ENCODE measurements at regions not wholly inside any gene's neighbourhood (a gene's known extent, or its start where the extent isn't known, plus 50 kb on each side); places are given as distances from the start of the nearest gene placed in this dataset.

DNA sequence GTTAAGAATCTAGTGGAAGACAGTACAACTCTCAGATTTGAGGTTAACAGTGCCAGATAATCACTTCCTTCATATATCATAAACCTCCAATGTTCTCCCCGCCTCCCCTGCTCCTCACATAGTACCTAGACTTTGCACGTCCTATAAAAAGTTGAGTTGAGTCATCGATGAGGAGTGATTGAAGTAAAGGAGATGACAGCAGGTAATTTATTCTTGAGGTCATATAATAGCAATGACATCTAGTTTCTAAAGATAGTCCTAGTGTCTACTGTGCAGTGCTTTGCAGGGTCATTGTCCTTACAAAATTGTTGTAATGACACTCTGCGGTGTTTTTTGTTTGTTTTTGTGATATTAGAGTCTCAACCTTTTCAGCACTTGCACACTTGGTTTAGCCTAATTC, 510.5 kb upstream of the LRFN5 start:
- intact Hi-C loops (cut with micrococcal nuclease; ENCODE audit: unreplicated experiment) = no loop called here
- CTCF ChIA-PET (ENCODE audit: low intra/inter-chr PET ratio, low total read pairs) = no interaction called here
- TF ChIP-seq KDM4B (CRISPR knock-in tag; IDR thresholded peaks at IDR 0.05) = no peak
- no peak for TF ChIP-seq ZNF292 (CRISPR knock-in tag; IDR thresholded peaks at IDR 0.05; ENCODE audit: borderline replicate concordance, low read depth)
- TF ChIP-seq NBN (conservative IDR thresholded peaks at IDR 0.05) = no peak
- no peak for TF ChIP-seq ZNF30 (CRISPR knock-in tag; IDR thresholded peaks at IDR 0.05)
- TF ChIP-seq, protein P1, sequence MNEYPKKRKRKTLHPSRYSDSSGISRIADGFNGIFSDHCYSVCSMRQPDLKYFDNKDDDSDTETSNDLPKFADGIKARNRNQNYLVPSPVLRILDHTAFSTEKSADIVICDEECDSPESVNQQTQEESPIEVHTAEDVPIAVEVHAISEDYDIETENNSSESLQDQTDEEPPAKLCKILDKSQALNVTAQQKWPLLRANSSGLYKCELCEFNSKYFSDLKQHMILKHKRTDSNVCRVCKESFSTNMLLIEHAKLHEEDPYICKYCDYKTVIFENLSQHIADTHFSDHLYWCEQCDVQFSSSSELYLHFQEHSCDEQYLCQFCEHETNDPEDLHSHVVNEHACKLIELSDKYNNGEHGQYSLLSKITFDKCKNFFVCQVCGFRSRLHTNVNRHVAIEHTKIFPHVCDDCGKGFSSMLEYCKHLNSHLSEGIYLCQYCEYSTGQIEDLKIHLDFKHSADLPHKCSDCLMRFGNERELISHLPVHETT (CRISPR knock-in tag; conservative IDR thresholded peaks at IDR 0.05) = no peak
- no peak for TF ChIP-seq SNRNP70 (IDR thresholded peaks at IDR 0.05; ENCODE audit: low read depth, low read length)
- no peak for TF ChIP-seq ZNF331 (CRISPR knock-in tag; IDR thresholded peaks at IDR 0.05)
- TF ChIP-seq, protein P2, sequence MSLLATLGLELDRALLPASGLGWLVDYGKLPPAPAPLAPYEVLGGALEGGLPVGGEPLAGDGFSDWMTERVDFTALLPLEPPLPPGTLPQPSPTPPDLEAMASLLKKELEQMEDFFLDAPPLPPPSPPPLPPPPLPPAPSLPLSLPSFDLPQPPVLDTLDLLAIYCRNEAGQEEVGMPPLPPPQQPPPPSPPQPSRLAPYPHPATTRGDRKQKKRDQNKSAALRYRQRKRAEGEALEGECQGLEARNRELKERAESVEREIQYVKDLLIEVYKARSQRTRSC (CRISPR knock-in tag; IDR thresholded peaks at IDR 0.05; ENCODE audit: low read depth) = no peak
- TF ChIP-seq, protein P3, sequence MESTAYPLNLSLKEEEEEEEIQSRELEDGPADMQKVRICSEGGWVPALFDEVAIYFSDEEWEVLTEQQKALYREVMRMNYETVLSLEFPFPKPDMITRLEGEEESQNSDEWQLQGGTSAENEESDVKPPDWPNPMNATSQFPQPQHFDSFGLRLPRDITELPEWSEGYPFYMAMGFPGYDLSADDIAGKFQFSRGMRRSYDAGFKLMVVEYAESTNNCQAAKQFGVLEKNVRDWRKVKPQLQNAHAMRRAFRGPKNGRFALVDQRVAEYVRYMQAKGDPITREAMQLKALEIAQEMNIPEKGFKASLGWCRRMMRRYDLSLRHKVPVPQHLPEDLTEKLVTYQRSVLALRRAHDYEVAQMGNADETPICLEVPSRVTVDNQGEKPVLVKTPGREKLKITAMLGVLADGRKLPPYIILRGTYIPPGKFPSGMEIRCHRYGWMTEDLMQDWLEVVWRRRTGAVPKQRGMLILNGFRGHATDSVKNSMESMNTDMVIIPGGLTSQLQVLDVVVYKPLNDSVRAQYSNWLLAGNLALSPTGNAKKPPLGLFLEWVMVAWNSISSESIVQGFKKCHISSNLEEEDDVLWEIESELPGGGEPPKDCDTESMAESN (CRISPR knock-in tag; conservative IDR thresholded peaks at IDR 0.05) = no peak
- no peak for TF ChIP-seq RAD51 (IDR thresholded peaks at IDR 0.05; ENCODE audit: borderline replicate concordance)
- TF ChIP-seq, protein P4, sequence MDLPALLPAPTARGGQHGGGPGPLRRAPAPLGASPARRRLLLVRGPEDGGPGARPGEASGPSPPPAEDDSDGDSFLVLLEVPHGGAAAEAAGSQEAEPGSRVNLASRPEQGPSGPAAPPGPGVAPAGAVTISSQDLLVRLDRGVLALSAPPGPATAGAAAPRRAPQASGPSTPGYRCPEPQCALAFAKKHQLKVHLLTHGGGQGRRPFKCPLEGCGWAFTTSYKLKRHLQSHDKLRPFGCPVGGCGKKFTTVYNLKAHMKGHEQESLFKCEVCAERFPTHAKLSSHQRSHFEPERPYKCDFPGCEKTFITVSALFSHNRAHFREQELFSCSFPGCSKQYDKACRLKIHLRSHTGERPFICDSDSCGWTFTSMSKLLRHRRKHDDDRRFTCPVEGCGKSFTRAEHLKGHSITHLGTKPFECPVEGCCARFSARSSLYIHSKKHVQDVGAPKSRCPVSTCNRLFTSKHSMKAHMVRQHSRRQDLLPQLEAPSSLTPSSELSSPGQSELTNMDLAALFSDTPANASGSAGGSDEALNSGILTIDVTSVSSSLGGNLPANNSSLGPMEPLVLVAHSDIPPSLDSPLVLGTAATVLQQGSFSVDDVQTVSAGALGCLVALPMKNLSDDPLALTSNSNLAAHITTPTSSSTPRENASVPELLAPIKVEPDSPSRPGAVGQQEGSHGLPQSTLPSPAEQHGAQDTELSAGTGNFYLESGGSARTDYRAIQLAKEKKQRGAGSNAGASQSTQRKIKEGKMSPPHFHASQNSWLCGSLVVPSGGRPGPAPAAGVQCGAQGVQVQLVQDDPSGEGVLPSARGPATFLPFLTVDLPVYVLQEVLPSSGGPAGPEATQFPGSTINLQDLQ (CRISPR knock-in tag; IDR thresholded peaks at IDR 0.05) = no peak
- no peak for TF ChIP-seq ZNF720 (CRISPR knock-in tag; IDR thresholded peaks at IDR 0.05)
- no peak for TF ChIP-seq ZNF816 (CRISPR knock-in tag; IDR thresholded peaks at IDR 0.05; ENCODE audit: borderline replicate concordance)
- TF ChIP-seq, protein P5, sequence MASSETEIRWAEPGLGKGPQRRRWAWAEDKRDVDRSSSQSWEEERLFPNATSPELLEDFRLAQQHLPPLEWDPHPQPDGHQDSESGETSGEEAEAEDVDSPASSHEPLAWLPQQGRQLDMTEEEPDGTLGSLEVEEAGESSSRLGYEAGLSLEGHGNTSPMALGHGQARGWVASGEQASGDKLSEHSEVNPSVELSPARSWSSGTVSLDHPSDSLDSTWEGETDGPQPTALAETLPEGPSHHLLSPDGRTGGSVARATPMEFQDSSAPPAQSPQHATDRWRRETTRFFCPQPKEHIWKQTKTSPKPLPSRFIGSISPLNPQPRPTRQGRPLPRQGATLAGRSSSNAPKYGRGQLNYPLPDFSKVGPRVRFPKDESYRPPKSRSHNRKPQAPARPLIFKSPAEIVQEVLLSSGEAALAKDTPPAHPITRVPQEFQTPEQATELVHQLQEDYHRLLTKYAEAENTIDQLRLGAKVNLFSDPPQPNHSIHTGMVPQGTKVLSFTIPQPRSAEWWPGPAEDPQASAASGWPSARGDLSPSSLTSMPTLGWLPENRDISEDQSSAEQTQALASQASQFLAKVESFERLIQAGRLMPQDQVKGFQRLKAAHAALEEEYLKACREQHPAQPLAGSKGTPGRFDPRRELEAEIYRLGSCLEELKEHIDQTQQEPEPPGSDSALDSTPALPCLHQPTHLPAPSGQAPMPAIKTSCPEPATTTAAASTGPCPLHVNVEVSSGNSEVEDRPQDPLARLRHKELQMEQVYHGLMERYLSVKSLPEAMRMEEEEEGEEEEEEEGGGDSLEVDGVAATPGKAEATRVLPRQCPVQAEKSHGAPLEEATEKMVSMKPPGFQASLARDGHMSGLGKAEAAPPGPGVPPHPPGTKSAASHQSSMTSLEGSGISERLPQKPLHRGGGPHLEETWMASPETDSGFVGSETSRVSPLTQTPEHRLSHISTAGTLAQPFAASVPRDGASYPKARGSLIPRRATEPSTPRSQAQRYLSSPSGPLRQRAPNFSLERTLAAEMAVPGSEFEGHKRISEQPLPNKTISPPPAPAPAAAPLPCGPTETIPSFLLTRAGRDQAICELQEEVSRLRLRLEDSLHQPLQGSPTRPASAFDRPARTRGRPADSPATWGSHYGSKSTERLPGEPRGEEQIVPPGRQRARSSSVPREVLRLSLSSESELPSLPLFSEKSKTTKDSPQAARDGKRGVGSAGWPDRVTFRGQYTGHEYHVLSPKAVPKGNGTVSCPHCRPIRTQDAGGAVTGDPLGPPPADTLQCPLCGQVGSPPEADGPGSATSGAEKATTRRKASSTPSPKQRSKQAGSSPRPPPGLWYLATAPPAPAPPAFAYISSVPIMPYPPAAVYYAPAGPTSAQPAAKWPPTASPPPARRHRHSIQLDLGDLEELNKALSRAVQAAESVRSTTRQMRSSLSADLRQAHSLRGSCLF (CRISPR knock-in tag; IDR thresholded peaks at IDR 0.05; ENCODE audit: borderline replicate concordance) = no peak

More for the DNA sequence above, 510.5 kb upstream of the LRFN5 start:
- H3K9me3 ChIP-seq (ENCODE audit: low read length) = peaks cover 77% of the 10 kb centered on the region
- no TSS peak for BruUV-seq (replicated peaks)
- no peaks in the 10 kb centered on the region for H3K36me3 ChIP-seq (replicated peaks in 1 of 2; ENCODE audit: control insufficient read depth in 1 of 2, insufficient read depth in 2 of 2, low read length in 2 of 2)
- FAIRE-seq (no peak), ATAC-seq (no peak), DNase-seq (ENCODE audit: low spot score) (no peak)
- in situ Hi-C loops (cut with HindIII; ENCODE audit: extremely low pct_ligation_motif_present, low pct_unique_long_range_greater_than_20kb) = no loop called here
- no peak overlapping the region for H2AFZ ChIP-seq (ENCODE audit: low read length)
- H3K27me3 ChIP-seq (ENCODE audit: control insufficient read depth in 1 of 2, insufficient read depth in 2 of 2, low read length in 2 of 2) = no peaks in the 10 kb centered on the region
- POLR2A ChIA-PET = no interaction called here
- H3K79me2 ChIP-seq (ENCODE audit: insufficient read depth, low read length) = no peaks in the 10 kb centered on the region
- H3K4me3 ChIP-seq (replicated peaks in 1 of 3; ENCODE audit: insufficient read depth in 1 of 3, low read depth in 2 of 3, low read length in 3 of 3) = no peak overlapping the region
- H3K27ac ChIP-seq (ENCODE audit: extremely low read length, insufficient read depth, low read length) = no peak overlapping the region
- no peaks in the 10 kb centered on the region for H4K20me1 ChIP-seq (ENCODE audit: insufficient read depth, low read length)
- H3K4me2 ChIP-seq (ENCODE audit: low read depth, low read length) = no peak overlapping the region
- 2% methylated on average over 4 of the region's 4 CpGs for WGBS (ENCODE audit: low lambda C conversion rate)
- no peak overlapping the region for H3K9ac ChIP-seq (ENCODE audit: insufficient read depth, low read depth, low read length)
- no peaks in the 10 kb centered on the region for H3K4me1 ChIP-seq (ENCODE audit: insufficient read depth, low read length)

Data from HepG2 (cell line).